ENCODE measurements at regions not wholly inside any gene's neighbourhood (a gene's known extent, or its start where the extent isn't known, plus 50 kb on each side); places are given as distances from the start of the nearest gene placed in this dataset.

DNA sequence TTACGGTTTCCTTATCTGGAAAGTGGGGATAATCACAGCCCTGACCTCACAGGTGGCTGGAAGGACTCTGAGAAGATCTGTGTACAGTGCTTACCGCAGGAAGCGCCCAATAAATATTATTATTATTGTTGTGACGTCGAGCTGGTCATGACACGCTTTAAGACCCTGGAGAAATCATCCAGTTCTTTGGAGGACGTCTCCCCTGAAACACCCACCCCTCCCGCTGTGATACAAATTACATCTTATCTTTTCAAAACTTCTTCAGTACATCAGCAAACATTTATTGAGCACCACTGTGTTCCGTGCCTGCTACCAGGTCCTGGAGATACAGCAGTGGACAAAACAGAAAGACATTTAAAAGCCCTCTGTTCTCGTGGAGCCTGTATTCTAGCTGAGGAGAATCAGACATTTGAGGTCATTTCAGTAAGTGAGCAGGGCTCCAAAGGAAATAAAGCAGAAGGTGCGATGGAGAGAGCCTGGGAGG is 118.7 kb downstream of the CEBPB start:
- no peak overlapping the region for H2AFZ ChIP-seq (ENCODE audit: control insufficient read depth, low read length)
- no peak overlapping the region for H3K4me3 ChIP-seq (ENCODE audit: control insufficient read depth in 2 of 3, extremely low read depth in 1 of 3, insufficient read depth in 2 of 3, low read depth in 1 of 3, low read length in 3 of 3)
- peak overlapping the region; percentile 68 for H3K9ac ChIP-seq (ENCODE audit: control insufficient read depth, extremely low read depth, insufficient read depth, low read length)
- H3K9me3 ChIP-seq (ENCODE audit: control insufficient read depth, low read depth, low read length), result no peaks in the 10 kb centered on the region
- H3K4me1 ChIP-seq (ENCODE audit: control insufficient read depth, extremely low read depth, insufficient read depth, low read length), result peaks cover 25% of the 10 kb centered on the region
- no peaks in the 10 kb centered on the region for H3K79me2 ChIP-seq (ENCODE audit: control insufficient read depth, insufficient read depth, low read length)
- H3K9me1 ChIP-seq (ENCODE audit: control insufficient read depth, extremely low read depth, insufficient read depth, low read length), result no peaks in the 10 kb centered on the region
- FAIRE-seq (no peak), DNase-seq (ENCODE audit: low read depth, low spot score) (no peak)
- TF ChIP-seq EZH2 (IDR thresholded peaks at IDR 0.05; ENCODE audit: low read length), result no peak
- TF ChIP-seq, protein P1, sequence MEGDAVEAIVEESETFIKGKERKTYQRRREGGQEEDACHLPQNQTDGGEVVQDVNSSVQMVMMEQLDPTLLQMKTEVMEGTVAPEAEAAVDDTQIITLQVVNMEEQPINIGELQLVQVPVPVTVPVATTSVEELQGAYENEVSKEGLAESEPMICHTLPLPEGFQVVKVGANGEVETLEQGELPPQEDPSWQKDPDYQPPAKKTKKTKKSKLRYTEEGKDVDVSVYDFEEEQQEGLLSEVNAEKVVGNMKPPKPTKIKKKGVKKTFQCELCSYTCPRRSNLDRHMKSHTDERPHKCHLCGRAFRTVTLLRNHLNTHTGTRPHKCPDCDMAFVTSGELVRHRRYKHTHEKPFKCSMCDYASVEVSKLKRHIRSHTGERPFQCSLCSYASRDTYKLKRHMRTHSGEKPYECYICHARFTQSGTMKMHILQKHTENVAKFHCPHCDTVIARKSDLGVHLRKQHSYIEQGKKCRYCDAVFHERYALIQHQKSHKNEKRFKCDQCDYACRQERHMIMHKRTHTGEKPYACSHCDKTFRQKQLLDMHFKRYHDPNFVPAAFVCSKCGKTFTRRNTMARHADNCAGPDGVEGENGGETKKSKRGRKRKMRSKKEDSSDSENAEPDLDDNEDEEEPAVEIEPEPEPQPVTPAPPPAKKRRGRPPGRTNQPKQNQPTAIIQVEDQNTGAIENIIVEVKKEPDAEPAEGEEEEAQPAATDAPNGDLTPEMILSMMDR (optimal IDR thresholded peaks at IDR 0.05 in 1 of 3, IDR thresholded peaks at IDR 0.05 in 1 of 3, conservative IDR thresholded peaks at IDR 0.05 in 1 of 3; ENCODE audit: extremely low read depth in 1 of 3, insufficient read depth in 2 of 3, low read length in 3 of 3), result no peak
- H3K27ac ChIP-seq (ENCODE audit: control insufficient read depth, insufficient read depth, low read length), result peak overlapping the region; percentile 78
- dilution Hi-C loops (cut with MboI; ENCODE audit: extremely low pct_ligation_motif_present, low sequenced_read_pairs), result no loop called here
- no peaks in the 10 kb centered on the region for H3K36me3 ChIP-seq (ENCODE audit: control insufficient read depth in 2 of 2, extremely low read depth in 1 of 2, insufficient read depth in 2 of 2, low read length in 2 of 2)
- H3K4me2 ChIP-seq (ENCODE audit: control insufficient read depth, extremely low read depth, insufficient read depth, low read depth, low read length), result peak overlapping the region; percentile 57
- no peaks in the 10 kb centered on the region for H3K27me3 ChIP-seq (ENCODE audit: control insufficient read depth, extremely low read depth, insufficient read depth, low read length)
- H4K20me1 ChIP-seq (ENCODE audit: control insufficient read depth, extremely low read depth, insufficient read depth, low read length), result no peaks in the 10 kb centered on the region

DNA sequence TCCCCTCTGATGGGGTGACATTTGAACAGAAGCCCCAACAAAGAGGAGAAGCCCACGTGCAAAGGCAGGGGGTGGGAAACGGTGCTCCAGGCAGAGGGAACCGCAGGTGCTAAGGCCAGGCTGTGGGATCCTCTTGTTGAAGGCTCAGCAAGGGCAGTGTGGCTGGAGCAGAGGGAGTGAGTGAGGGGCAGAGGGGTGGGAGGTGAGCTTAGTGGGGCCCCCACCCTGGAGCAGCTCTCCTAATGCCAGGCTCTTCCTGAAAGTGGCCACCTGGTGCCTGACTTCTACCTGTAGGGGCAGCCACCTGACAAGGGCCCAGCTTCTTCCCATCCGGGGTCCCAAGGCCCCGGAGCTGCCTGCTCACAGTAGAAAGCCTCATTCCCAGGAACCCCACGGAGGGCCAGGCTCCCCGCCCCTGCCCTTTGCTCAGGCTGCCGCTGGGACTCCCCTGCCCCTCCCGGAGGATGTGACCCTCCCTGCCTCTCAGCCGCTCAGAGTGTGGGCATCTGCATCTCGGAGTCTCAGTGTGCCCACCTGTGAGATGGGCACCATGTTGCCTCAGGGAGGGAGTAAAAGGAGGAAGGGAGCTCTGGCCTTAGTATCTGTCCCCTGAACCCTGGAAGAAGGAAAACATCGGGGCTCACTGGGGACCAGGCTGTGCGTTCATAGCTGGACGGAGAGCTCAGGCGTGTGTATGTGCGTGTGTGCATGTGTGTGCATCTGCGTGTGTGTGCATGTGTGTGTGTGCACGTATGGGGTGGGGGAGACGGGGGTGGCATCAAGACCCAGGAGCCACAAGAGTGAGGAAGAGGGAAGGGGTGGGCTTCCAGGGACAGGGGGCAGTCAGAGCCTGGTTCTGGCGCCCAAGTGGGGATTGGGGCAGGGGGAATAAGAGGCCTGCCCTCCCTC is 119.4 kb downstream of the CEBPB start:
- Histone ChIP-seq H2AFZ (ENCODE audit: control insufficient read depth, low read length) (no peak overlapping the region), H3K79me2 (ENCODE audit: control insufficient read depth, insufficient read depth, low read length) (no peaks in the 10 kb centered on the region), H3K9ac (ENCODE audit: control insufficient read depth, extremely low read depth, insufficient read depth, low read length) (no peak overlapping the region), H4K20me1 (ENCODE audit: control insufficient read depth, extremely low read depth, insufficient read depth, low read length) (no peaks in the 10 kb centered on the region), H3K4me1 (ENCODE audit: control insufficient read depth, extremely low read depth, insufficient read depth, low read length) (peaks cover 25% of the 10 kb centered on the region), H3K9me3 (ENCODE audit: control insufficient read depth, low read depth, low read length) (no peaks in the 10 kb centered on the region), H3K9me1 (ENCODE audit: control insufficient read depth, extremely low read depth, insufficient read depth, low read length) (no peaks in the 10 kb centered on the region), H3K4me3 (ENCODE audit: control insufficient read depth in 2 of 3, extremely low read depth in 1 of 3, insufficient read depth in 2 of 3, low read depth in 1 of 3, low read length in 3 of 3) (no peak overlapping the region), H3K27me3 (ENCODE audit: control insufficient read depth, extremely low read depth, insufficient read depth, low read length) (no peaks in the 10 kb centered on the region), H3K27ac (ENCODE audit: control insufficient read depth, insufficient read depth, low read length) (no peak overlapping the region), H3K4me2 (ENCODE audit: control insufficient read depth, extremely low read depth, insufficient read depth, low read depth, low read length) (no peak overlapping the region), H3K36me3 (ENCODE audit: control insufficient read depth in 2 of 2, extremely low read depth in 1 of 2, insufficient read depth in 2 of 2, low read length in 2 of 2) (no peaks in the 10 kb centered on the region)
- FAIRE-seq, result no peak
- DNase-seq (ENCODE audit: low read depth, low spot score), result no peak
- dilution Hi-C loops (cut with MboI; ENCODE audit: extremely low pct_ligation_motif_present, low sequenced_read_pairs), result no loop called here
- TF ChIP-seq, protein P1 (optimal IDR thresholded peaks at IDR 0.05 in 1 of 3, IDR thresholded peaks at IDR 0.05 in 1 of 3, conservative IDR thresholded peaks at IDR 0.05 in 1 of 3; ENCODE audit: extremely low read depth in 1 of 3, insufficient read depth in 2 of 3, low read length in 3 of 3), result no peak
- TF ChIP-seq EZH2 (IDR thresholded peaks at IDR 0.05; ENCODE audit: low read length), result no peak

Measured in keratinocyte (primary cell).